22Rv1 (cell line): ENCODE measurements at regions not wholly inside any gene's neighbourhood (a gene's known extent, or its start where the extent isn't known, plus 50 kb on each side); places are given as distances from the start of the nearest gene placed in this dataset.

Source experiments
- H3K27ac ChIP-seq: fragments of 450-650 bp; 2 replicates; pipeline ENCODE4 v1.5.1; 2017
- CTCF ChIP-seq: fragments of 450-650 bp; IDR thresholded peaks from 2 replicates; pipeline ENCODE4 v1.5.1; 2017; ENCODE audit warnings: mild to moderate bottlenecking
- ZFX ChIP-seq: fragments of 450-650 bp; IDR thresholded peaks from 2 replicates; pipeline ENCODE4 v1.6.1; 2017; ENCODE audit warnings: antibody characterized with exemption, borderline replicate concordance

GRCh38 chr5:85823462-85824426 is 794.0 kb upstream of the COX7C start:
- H3K27ac ChIP-seq: no peak overlapping the region
- TF ChIP-seq ZFX (no peak), CTCF (no peak)

- no peak overlapping the region for H3K27ac ChIP-seq
- no peak for TF ChIP-seq CTCF
- no peak for TF ChIP-seq ZFX
Measured at GRCh38 chr5:85838781-85839180, 779.0 kb upstream of the COX7C start.

- no peak overlapping the region for H3K27ac ChIP-seq
- TF ChIP-seq CTCF (no peak), ZFX (no peak)
Measured at GRCh38 chr5:85841653-85842052, 776.1 kb upstream of the COX7C start.

GRCh38 chr5:85843535-85843934 is 774.2 kb upstream of the COX7C start:
- H3K27ac ChIP-seq: no peak overlapping the region
- no peak for TF ChIP-seq CTCF
- no peak for TF ChIP-seq ZFX

- no peak for TF ChIP-seq ZFX
- no peak for TF ChIP-seq CTCF
Measured at GRCh38 chr5:85849411-85849810, 768.3 kb upstream of the COX7C start.

GRCh38 chr5:85865296-85865695 is 752.4 kb upstream of the COX7C start:
- H3K27ac ChIP-seq: no peak overlapping the region
- TF ChIP-seq ZFX: no peak

More at GRCh38 chr5:85849411-85849810, 768.3 kb upstream of the COX7C start:
- no peak overlapping the region for H3K27ac ChIP-seq

GRCh38 chr5:85868070-85868469 is 749.7 kb upstream of the COX7C start:
- TF ChIP-seq CTCF: no peak
- TF ChIP-seq ZFX: no peak
- H3K27ac ChIP-seq: no peak overlapping the region
